ENCODE measurements at regions not wholly inside any gene's neighbourhood (a gene's known extent, or its start where the extent isn't known, plus 50 kb on each side); places are given as distances from the start of the nearest gene placed in this dataset.

- peak; percentile 86 for DNase-seq
Observed at GRCh38 chr15:70195587-70196305, 98.0 kb upstream of the TLE3 start.

- no peak for DNase-seq
Observed at GRCh38 chr15:70195171-70195570, 97.5 kb upstream of the TLE3 start.

GRCh38 chr15:70194266-70194665 lies 96.5 kb upstream of the TLE3 start:
- DNase-seq = no peak

- DNase-seq = no peak
Observed at GRCh38 chr15:70193734-70194133, 96.0 kb upstream of the TLE3 start.

GRCh38 chr15:70192490-70192889 lies 94.8 kb upstream of the TLE3 start:
- DNase-seq = no peak

GRCh38 chr15:70192041-70192440 lies 94.3 kb upstream of the TLE3 start:
- DNase-seq = no peak

GRCh38 chr15:70190965-70191364 lies 93.2 kb upstream of the TLE3 start:
- no peak for DNase-seq

- DNase-seq = no peak
Observed at GRCh38 chr15:70189826-70190695, 92.3 kb upstream of the TLE3 start.

- DNase-seq = no peak
Observed at GRCh38 chr15:70188286-70188685, 90.6 kb upstream of the TLE3 start.

GRCh38 chr15:70187331-70187730 lies 89.6 kb upstream of the TLE3 start:
- no peak for DNase-seq

- no peak for DNase-seq
Observed at GRCh38 chr15:70186152-70186551, 88.4 kb upstream of the TLE3 start.

GRCh38 chr15:70185251-70185711 lies 87.6 kb upstream of the TLE3 start:
- DNase-seq = no peak

GRCh38 chr15:70182858-70183695 lies 85.4 kb upstream of the TLE3 start:
- peak; percentile 51 for DNase-seq

GRCh38 chr15:70181626-70182255 lies 84.0 kb upstream of the TLE3 start:
- no peak for DNase-seq

- DNase-seq = no peak
Observed at GRCh38 chr15:70180186-70180875, 82.6 kb upstream of the TLE3 start.

GRCh38 chr15:70179309-70179892 lies 81.7 kb upstream of the TLE3 start:
- DNase-seq = no peak

GRCh38 chr15:70178335-70179084 lies 80.8 kb upstream of the TLE3 start:
- no peak for DNase-seq

GRCh38 chr15:70172566-70173225 lies 75.0 kb upstream of the TLE3 start:
- no peak for DNase-seq

GRCh38 chr15:70172124-70172523 lies 74.4 kb upstream of the TLE3 start:
- no peak for DNase-seq

GRCh38 chr15:70171256-70171886 lies 73.7 kb upstream of the TLE3 start:
- DNase-seq = no peak

Measured in HCEC 1CT (cell line).